ENCODE measurements at regions not wholly inside any gene's neighbourhood (a gene's known extent, or its start where the extent isn't known, plus 50 kb on each side); places are given as distances from the start of the nearest gene placed in this dataset.
"Not testable (repeated sequence)": the region's sequence is repeated elsewhere in the genome, so short reads cannot be mapped to it uniquely, and the experiment has no call there.

DNA sequence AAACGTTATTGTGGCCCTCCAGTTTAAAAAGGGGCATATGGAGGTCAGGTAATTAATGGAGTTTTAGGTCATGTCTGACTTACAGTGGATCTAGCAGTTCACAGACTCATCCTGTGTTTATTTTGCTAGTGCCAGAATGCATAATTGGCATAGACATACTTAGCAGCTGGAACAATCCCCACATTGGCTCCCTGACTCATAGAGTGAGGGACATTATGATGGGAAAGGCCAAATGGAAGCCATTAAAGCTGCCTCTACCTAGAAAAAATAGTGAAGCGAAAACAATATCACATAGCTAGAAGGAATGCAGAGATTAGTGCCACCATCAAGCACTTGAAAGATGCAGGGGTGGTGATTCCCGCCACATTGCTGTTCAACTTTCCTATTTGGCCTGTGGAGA lies 610.7 kb downstream of the SLITRK5 start:
- FAIRE-seq, result no peak
- ATAC-seq, result no peak
- DNase-seq (ENCODE audit: low read depth in 1 of 2, low spot score in 1 of 2), result no peak
- H3K4me3 ChIP-seq, result no peak overlapping the region
- no peaks in the 10 kb centered on the region for H3K9me3 ChIP-seq
- ChIA-PET POLR2A (no interaction called here), CTCF (no interaction called here)
- H3K27ac ChIP-seq, result no peak overlapping the region
- H3K4me2 ChIP-seq, result no peak overlapping the region
- 16% methylated on average over 3 of the region's 3 CpGs for WGBS (ENCODE audit: missing lambda C conversion rate)
- no peaks in the 10 kb centered on the region for H3K4me1 ChIP-seq
- TF ChIP-seq CBX8 (IDR thresholded peaks at IDR 0.05) (no peak), ZNF302 (CRISPR knock-in tag; IDR thresholded peaks at IDR 0.05) (no peak), SMC3 (IDR thresholded peaks at IDR 0.05) (no peak)
- TF ChIP-seq, protein P1, sequence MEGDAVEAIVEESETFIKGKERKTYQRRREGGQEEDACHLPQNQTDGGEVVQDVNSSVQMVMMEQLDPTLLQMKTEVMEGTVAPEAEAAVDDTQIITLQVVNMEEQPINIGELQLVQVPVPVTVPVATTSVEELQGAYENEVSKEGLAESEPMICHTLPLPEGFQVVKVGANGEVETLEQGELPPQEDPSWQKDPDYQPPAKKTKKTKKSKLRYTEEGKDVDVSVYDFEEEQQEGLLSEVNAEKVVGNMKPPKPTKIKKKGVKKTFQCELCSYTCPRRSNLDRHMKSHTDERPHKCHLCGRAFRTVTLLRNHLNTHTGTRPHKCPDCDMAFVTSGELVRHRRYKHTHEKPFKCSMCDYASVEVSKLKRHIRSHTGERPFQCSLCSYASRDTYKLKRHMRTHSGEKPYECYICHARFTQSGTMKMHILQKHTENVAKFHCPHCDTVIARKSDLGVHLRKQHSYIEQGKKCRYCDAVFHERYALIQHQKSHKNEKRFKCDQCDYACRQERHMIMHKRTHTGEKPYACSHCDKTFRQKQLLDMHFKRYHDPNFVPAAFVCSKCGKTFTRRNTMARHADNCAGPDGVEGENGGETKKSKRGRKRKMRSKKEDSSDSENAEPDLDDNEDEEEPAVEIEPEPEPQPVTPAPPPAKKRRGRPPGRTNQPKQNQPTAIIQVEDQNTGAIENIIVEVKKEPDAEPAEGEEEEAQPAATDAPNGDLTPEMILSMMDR (IDR thresholded peaks at IDR 0.05), result no peak

DNA sequence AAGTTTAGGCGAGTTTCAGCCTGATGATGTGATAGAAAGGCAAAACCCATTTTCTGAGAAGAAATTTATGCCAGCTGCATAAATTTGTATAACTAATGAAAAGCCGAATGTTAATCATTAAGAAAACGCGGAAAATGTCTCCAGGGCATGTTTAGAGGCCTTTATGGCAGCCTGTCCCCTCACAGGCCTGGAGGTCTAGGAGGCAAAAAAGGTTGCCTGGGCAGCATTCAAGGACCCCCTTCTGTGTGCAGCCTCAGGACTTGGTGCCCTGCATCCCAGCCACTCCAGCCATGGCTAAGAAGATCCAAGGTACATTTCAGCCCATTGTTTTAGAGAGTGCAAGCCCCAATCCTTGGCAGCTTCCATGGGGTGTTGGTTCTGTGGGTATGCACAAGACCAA lies 614.2 kb downstream of the SLITRK5 start:
- H3K9me3 ChIP-seq, result no peaks in the 10 kb centered on the region
- H3K4me1 ChIP-seq, result no peaks in the 10 kb centered on the region
- H3K4me3 ChIP-seq, result no peak overlapping the region
- POLR2A ChIA-PET, result no interaction called here
- ATAC-seq (no peak), FAIRE-seq (no peak), DNase-seq (ENCODE audit: low read depth in 1 of 2, low spot score in 1 of 2) (no peak)
- CTCF ChIA-PET, result no interaction called here
- H3K4me2 ChIP-seq, result no peak overlapping the region
- no peak overlapping the region for H3K27ac ChIP-seq
- WGBS (ENCODE audit: missing lambda C conversion rate), result 9% methylated on average over 4 of the region's 4 CpGs
- no peak for TF ChIP-seq CHD2 (IDR thresholded peaks at IDR 0.05; ENCODE audit: low read length, partially characterized antibody)
- TF ChIP-seq, protein P2, sequence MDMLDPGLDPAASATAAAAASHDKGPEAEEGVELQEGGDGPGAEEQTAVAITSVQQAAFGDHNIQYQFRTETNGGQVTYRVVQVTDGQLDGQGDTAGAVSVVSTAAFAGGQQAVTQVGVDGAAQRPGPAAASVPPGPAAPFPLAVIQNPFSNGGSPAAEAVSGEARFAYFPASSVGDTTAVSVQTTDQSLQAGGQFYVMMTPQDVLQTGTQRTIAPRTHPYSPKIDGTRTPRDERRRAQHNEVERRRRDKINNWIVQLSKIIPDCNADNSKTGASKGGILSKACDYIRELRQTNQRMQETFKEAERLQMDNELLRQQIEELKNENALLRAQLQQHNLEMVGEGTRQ (IDR thresholded peaks at IDR 0.05), result no peak
- TF ChIP-seq, protein P3, sequence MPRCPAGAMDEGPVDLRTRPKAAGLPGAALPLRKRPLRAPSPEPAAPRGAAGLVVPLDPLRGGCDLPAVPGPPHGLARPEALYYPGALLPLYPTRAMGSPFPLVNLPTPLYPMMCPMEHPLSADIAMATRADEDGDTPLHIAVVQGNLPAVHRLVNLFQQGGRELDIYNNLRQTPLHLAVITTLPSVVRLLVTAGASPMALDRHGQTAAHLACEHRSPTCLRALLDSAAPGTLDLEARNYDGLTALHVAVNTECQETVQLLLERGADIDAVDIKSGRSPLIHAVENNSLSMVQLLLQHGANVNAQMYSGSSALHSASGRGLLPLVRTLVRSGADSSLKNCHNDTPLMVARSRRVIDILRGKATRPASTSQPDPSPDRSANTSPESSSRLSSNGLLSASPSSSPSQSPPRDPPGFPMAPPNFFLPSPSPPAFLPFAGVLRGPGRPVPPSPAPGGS (IDR thresholded peaks at IDR 0.05), result no peak
- no peak for TF ChIP-seq CBX8 (IDR thresholded peaks at IDR 0.05)
- TF ChIP-seq, protein P1 (IDR thresholded peaks at IDR 0.05), result no peak
- TF ChIP-seq RNF2 (IDR thresholded peaks at IDR 0.05; ENCODE audit: borderline replicate concordance, low read depth), result no peak
- no peak for TF ChIP-seq CEBPB (IDR thresholded peaks at IDR 0.05)
- TF ChIP-seq FOSL2 (IDR thresholded peaks at IDR 0.05), result no peak
- no peak for TF ChIP-seq FOSL2 (CRISPR knock-in tag; IDR thresholded peaks at IDR 0.05)
- TF ChIP-seq CHD4 (IDR thresholded peaks at IDR 0.05; ENCODE audit: borderline replicate concordance), result no peak
- no peak for TF ChIP-seq HOXB13 (CRISPR knock-in tag; IDR thresholded peaks at IDR 0.05; ENCODE audit: low read depth)

DNA sequence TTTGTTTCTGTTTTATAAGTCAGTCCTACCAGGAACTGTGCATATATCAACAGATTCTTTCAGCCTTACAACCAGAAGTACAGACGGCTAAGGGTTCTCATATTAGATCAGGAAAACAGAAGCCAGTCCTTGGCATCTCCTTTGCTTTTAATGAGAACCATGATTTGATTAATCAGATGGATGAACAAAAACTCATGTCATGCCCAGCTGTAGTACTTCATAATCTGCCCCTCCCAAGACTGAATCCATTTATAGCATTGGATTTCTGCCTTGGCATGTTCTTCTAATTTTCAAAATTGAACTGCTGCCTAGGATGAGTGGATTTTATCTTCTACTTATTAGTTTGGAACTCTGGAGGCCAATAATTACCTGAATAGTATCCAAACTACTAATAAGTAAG lies 617.2 kb downstream of the SLITRK5 start:
- ChIA-PET POLR2A (no interaction called here), CTCF (no interaction called here)
- 69% methylated on average over 1 of the region's 1 CpG for WGBS (ENCODE audit: missing lambda C conversion rate)
- Histone ChIP-seq H3K4me2 (no peak overlapping the region), H3K4me3 (no peak overlapping the region), H3K4me1 (no peaks in the 10 kb centered on the region), H3K27ac (no peak overlapping the region), H3K9me3 (no peaks in the 10 kb centered on the region)
- TF ChIP-seq SREBF2 (IDR thresholded peaks at IDR 0.05) (no peak), RNF2 (IDR thresholded peaks at IDR 0.05; ENCODE audit: borderline replicate concordance, low read depth) (no peak), FOSB (CRISPR knock-in tag; IDR thresholded peaks at IDR 0.05) (no peak), EP300 (IDR thresholded peaks at IDR 0.05) (no peak), RFX5 (IDR thresholded peaks at IDR 0.05) (no peak), ZSCAN20 (CRISPR knock-in tag; IDR thresholded peaks at IDR 0.05) (no peak), ZNF302 (CRISPR knock-in tag; IDR thresholded peaks at IDR 0.05) (no peak)
- TF ChIP-seq, protein P4, sequence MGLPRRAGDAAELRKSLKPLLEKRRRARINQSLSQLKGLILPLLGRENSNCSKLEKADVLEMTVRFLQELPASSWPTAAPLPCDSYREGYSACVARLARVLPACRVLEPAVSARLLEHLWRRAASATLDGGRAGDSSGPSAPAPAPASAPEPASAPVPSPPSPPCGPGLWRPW (IDR thresholded peaks at IDR 0.05), result no peak
- TF ChIP-seq, protein P3 (IDR thresholded peaks at IDR 0.05), result no peak
- DNase-seq (ENCODE audit: low read depth in 1 of 2, low spot score in 1 of 2) (no peak), ATAC-seq (no peak), FAIRE-seq (no peak)

DNA sequence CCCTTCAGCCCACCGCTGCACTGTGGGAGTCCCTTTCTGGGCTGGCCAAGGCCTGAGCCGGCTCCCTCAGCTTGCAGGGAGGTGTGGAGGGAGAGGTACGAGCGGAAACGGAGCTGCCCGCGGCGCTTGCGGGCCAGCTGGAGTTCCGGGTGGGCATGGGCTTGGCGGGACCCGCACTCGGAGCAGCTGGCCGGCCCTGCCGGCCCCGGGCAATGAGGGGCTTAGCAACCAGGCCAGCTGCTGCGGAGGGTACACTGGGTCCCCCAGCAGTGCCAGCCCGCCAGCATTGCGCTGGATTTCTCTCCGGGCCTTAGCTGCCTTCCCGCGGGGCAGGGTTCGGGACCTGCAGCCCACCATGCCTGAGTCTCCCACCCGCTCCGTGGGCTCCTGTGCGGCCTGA lies 620.6 kb downstream of the SLITRK5 start:
- POLR2A ChIA-PET; H3K4me1 ChIP-seq; H3K4me2 ChIP-seq; H3K4me3 ChIP-seq; H3K27ac ChIP-seq; CTCF ChIA-PET; DNase-seq (ENCODE audit: low read depth in 1 of 2, low spot score in 1 of 2); H3K9me3 ChIP-seq; ATAC-seq; FAIRE-seq: not testable (repeated sequence)
- no CpG with 5 or more reads among the region's 26 CpGs for WGBS (ENCODE audit: missing lambda C conversion rate)
